HL-60/S4 treated with retinoic acid at 250 ng/mL for 4 days and 3 days (cell line): ENCODE measurements at regions not wholly inside any gene's neighbourhood (a gene's known extent, or its start where the extent isn't known, plus 50 kb on each side); places are given as distances from the start of the nearest gene placed in this dataset.

ENCODE experiments used
- in situ Hi-C: fragments of 300-500 bp; cut with MboI; formaldehyde crosslinking; loops from 2 replicates; pipeline ENCODE4 v1.7.0; 2022; ENCODE audit warnings: low sequenced_read_pairs

GRCh38 chr12:19938031-19938430 lies 430.3 kb upstream of the PDE3A start:
- in situ Hi-C loops: no loop called here

DNA sequence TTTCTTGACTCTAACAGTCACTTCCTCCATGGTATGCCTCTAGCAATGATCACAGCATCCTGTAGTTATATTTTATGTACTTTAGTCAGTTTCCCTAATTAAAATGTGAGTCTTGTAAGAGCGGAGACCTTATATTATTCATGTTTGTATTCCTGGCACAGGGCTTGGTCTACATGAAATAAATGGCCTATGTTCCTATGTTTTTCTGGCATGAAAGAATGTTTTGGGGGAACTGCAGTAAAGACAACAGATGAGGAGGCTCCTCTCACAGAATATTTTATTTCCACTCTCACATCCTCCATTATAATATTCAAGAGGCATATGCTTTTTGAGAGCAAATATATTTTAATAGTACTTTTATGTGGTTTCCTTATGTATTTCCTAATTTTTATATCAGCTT lies 429.8 kb upstream of the PDE3A start:
- in situ Hi-C loops: no loop called here

DNA sequence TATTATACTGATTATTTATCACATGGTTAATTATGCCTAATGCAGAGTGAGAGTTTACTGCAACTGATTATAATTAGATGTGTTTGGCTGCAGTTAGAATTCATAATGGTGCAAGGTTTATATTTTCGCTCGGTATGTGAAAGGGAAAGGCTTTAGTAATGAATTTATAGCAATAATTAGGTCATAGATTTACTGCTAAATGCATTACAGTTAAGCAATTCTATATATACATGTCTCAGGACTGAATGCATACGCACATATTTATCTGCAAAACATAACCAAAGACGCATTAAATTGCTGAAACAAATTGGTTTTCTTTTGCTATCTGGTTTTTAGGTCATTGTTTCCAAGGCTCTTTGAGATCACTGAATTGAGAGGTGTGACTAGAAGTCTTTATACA lies 428.1 kb upstream of the PDE3A start:
- in situ Hi-C loops: no loop called here

- in situ Hi-C loops: no loop called here
These were observed 427.2 kb upstream of the PDE3A start for GRCh38 chr12:19941096-19941495.

- in situ Hi-C loops: no loop called here
These were observed 422.5 kb upstream of the PDE3A start for GRCh38 chr12:19945559-19946435.

GRCh38 chr12:19946550-19946949 lies 421.8 kb upstream of the PDE3A start:
- in situ Hi-C loops: no loop called here

DNA sequence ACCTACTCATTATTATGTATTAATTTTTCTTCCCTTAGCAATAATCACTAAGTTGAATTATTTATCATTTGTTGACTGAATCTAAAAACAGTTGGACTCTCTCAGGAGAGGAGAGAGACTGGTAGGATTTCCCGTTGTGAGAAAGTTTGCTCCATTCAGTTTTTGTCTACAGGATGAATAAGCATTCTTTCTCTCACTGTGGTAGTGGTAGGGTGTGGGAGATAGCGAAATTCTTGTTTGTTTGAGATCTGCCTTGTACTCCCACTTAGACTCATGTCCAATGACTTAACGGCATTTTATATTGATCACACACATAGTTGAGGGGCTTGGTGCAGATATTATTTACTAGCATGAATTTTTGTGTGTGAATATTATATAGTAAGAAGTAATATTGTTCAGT lies 421.0 kb upstream of the PDE3A start:
- in situ Hi-C loops: no loop called here

GRCh38 chr12:19951664-19952063 lies 416.7 kb upstream of the PDE3A start:
- in situ Hi-C loops: no loop called here

DNA sequence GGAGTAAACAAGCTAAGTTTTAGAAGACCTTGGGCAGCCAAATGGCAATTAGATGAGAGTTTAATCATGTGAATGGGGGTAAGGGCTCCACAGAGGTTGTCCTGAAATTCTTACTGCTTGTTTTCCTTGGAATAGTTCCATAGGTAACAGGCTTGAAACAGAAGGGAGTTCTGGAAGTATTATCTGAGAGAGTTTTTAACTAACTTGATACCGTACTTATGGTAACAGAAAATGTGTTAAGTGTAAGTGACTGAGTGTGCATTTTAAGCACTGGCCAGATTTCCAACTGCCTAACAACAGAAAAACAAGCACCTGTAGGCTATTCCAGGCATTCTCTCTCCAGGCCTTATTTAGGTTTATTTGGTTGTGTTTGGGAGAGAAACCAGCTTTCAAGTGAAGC lies 414.6 kb upstream of the PDE3A start:
- in situ Hi-C loops: no loop called here

DNA sequence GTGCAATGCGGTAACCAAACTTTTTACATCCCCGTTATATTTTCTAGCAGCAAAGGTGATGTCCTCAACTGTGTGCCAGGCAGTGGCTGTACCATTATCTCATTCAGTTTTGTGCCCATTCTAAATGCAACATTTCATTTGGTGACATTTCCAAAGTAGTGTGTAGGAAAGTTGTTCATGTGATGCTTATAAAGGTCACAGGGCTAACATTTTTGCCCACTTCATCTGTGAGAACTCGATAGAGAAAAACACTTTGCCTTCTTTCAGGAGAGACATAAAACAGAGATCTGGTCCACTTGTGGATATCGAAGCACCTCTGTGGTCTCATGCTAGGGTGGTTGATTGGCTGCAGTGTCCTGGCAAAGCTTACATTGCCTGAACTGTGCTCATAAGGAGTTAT lies 414.2 kb upstream of the PDE3A start:
- in situ Hi-C loops: no loop called here

DNA sequence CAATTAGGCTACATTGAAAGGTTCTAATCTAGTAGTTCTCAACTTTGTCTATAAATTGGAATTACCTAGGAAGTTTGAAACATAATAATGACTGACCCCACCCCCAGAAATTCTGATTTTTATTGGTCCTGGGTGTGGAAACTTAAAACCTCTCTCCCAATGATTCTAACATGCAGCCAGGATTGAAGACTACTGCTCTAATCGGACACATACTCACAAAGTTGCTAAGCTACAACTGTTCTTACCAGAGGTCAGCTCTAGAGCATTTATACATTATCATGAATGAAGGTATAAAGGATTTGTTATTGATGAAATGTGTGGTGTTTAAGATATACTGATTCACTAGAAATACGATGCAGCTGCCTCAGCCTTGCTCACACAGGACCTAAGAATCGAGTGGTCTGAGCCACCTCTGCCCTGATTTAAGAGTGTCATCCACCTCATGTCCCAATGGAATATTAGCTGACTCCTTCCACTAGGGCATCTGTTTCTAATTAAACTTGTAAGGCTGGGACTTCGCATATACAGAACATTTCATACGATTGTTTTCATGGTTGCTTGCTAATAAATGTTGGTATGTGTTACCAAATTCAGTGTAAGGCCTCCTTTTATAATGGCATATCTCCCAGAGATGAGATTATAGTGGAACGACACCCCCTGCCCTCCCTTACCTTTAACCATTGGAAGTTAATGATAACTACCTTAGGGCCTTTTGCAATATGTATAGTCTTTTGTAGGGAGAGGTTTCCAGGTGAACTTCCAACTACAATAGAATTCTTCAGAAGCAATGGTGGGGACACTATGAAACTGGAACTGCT lies 410.8 kb upstream of the PDE3A start:
- in situ Hi-C loops: no loop called here

- in situ Hi-C loops: no loop called here
These were observed 409.9 kb upstream of the PDE3A start for GRCh38 chr12:19958389-19958788.

DNA sequence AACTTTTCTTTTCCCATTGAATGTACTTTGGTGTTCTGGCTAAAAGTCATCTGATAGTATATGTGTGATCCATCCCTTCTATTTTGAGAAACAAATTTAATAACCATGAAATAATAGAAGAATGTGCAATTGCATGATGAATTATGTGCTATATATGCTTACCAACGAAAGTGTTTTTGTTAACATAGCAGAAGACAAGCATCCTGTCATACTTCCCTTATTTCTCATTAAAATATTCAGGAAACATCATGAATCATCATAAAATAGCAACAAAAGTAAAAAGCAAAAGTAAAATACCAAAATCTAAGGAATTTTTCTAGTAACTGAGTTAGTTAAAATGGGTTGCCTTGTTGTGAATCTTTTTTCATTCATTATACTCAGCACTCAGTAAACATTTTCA lies 409.0 kb upstream of the PDE3A start:
- in situ Hi-C loops: no loop called here

DNA sequence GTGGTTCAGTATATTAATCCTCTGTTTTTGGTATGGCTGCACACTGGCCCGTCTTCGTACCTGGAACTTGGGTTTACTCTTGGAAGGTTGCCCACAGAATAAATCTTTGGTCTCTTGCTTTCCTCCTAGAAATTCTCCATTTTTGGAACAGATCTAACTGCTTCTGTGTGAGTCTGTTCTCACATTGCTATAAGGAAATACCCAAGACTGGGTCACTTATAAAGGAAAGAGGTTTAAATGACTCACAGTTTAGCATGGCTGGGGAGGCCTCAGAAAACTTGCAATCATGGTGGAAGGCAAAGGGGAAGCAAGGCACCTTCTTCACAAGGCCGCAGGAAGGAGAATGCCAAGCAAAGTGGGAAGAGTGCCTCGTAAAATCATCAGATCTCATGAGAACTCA lies 407.8 kb upstream of the PDE3A start:
- in situ Hi-C loops: no loop called here

- in situ Hi-C loops: no loop called here
These were observed 406.1 kb upstream of the PDE3A start for GRCh38 chr12:19962192-19962591.

DNA sequence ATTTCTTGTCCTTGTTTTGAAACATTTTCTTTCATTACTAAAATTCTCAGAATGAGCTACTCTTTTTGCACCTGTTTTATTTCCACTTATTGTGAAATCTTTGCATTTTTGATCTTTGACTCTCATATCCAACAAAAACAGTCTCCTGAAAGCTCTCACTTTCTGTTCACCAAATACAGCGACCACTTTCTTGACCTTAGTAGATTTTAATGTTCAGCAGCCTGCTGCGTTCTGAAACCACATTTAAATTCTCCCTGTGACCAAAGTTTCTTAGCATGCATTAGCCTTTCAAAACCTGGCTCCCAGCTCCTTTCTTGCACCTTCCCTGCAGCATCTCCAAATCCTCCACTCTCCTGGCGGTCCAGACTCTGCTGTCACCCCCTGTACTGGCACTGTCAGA lies 404.4 kb upstream of the PDE3A start:
- in situ Hi-C loops: no loop called here

DNA sequence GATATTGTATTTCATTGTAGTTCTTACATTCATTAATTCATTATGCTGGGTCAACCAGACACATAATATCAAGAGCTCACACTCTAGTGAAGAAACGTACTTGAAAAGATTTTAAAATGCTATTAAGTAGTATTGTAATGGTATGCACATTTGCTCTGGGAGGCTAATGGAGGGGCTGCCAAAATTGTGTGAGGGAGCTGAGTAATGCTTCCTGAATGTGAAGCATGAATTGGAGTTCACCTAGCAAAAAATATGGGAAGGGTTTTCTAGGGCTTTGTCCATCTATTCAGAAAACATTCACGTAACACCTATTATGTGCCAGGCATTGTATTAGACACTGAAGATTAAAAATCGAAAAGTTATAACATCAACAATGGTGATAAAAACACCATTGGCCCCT lies 403.8 kb upstream of the PDE3A start:
- in situ Hi-C loops: no loop called here

DNA sequence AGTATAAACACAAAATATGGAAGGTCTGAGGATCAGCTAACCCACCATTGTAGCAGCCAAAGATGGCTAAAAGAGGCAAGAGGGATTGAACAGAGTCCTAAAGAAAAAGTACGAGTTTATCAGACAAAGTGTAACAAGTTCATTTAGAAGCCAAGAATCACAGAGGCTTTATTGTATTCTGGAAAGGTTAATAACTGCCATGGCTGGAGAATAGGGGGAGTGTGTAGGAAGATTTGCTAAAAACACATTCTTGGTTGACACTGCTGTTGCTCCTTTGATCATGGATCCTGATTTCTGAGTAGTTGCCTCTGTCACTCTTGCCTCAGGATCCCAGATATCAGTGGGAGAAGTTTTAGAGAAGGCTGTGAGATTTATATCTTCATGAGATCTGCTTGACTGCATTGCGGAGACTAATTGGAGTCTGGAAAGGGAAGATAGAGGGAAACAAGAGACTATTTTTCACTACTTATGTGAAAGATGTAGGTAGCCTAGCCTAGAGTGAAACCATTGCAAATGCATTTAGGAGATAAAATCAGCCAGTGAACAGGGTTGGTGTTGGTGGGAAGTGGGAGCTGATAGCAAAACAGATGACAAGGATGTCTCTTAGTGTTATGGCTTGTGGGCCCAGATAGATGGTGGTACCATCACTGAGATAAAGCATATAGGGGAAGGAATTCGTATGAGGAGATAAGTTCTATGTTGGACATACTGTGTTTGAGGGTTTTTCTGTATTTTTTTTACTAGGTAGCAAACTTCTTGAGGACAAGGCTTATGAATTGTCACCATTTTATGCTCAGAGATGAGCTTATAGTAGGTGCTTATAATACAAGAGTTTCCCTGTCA lies 402.9 kb upstream of the PDE3A start:
- in situ Hi-C loops: no loop called here

DNA sequence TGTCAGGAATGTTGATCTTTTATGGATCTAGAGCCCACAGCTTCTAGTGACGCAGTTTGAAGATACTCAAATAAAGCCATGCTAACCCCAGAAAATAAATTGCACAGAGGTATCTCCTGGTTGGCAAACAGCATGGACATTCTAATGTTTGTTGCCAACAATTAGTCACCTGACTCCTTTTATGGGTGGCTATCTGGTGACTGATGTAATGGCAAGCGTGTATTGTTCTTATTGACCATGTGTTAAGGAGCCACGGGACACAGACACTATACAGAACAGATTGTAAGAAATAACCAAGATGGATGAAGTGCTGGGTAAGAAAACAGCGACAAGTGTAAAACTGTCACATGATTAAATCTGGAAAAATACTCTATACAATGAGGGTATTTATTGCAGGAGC lies 401.3 kb upstream of the PDE3A start:
- in situ Hi-C loops: no loop called here

DNA sequence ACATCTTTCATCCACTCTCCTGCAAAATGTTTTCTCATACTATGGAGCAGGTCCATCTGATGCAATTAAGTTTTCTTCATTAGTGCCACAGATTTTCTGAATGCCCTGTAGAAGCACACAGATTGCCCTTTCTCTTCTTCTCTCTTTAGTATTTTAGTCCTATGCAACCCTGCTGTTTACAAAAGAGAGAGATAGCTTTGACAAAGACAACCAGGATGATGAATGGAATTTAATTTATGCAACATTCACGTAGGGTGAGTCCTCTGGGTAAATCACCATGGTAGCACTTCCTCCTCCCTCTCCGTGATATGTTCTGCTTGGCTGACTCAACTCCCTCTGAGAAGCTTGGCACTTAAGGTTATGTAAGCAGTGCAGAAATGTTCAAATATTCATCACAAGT lies 400.9 kb upstream of the PDE3A start:
- in situ Hi-C loops: no loop called here

- in situ Hi-C loops: no loop called here
These were observed 398.2 kb upstream of the PDE3A start for GRCh38 chr12:19970116-19970515.
